K562 (cell line): ENCODE measurements at regions not wholly inside any gene's neighbourhood (a gene's known extent, or its start where the extent isn't known, plus 50 kb on each side); places are given as distances from the start of the nearest gene placed in this dataset.

ENCODE experiments used
- EGR1 ChIP-seq: fragments of 450-650 bp; conservative IDR thresholded peaks from 2 replicates; pipeline ENCODE4 v1.6.1; 2017; ENCODE audit warnings: mild to moderate bottlenecking
- POLR2B ChIP-seq: fragments of 450-650 bp; IDR thresholded peaks from 2 replicates; pipeline ENCODE4 v1.6.1; 2018; ENCODE audit warnings: low read depth; ENCODE audit not compliant: partially characterized antibody
- TAF1 ChIP-seq: IDR thresholded peaks from 2 replicates; pipeline ENCODE4 v1.6.1; 2011; ENCODE audit warnings: mild to moderate bottlenecking, low read length, moderate library complexity; ENCODE audit not compliant: insufficient read depth, control insufficient read depth, severe bottlenecking; ENCODE audit errors: extremely low read depth
- VEZF1 ChIP-seq: fragments of 200-800 bp; sonication (Bioruptor generic); IDR thresholded peaks from 2 replicates; pipeline ENCODE4 v1.6.1; 2017; ENCODE audit warnings: missing genetic modification characterization, missing compliant biosample characterization
- TF ChIP-seq, protein P1 (sequence below): fragments of 450-650 bp; IDR thresholded peaks from 2 replicates; pipeline ENCODE4 v1.6.1; 2017; ENCODE audit warnings: mild to moderate bottlenecking, moderate library complexity

DNA sequence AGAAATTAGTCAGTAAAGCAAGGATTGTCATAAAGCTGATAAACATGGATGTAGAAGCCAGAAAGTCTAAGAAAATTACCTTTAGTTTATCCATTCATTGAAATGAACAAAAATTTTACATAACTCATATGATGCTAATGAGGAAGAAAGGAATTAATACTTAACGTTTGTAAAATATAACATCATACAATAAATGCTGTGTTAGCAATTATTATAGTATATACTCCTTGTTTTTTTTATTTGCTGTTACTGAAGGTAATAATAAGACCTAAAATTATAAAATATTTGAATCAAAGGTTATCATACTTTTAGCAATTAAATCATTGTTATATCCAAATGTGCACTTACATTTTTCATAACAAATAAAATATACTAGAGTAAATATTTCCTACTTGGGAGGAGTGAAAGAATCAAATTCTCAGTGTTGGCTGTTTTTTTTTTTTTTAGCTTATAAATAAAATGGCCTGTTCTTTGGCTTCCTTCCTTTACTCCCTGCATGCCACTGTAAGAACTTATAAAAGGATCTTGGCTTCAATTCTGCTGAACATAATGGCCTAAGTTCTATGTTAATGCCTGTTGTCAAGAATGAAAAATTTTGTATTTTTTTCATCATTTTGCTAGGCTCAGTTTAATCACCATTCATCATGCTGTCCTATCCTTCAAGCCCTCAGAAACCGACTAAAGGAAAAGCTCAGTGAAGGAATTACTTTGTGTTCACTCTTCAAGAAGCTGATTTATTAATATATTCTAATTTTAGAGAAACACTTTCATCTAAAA lies 167.4 kb upstream of the SLITRK1 start:
- TF ChIP-seq VEZF1 (CRISPR knock-in tag) (no peak), POLR2B (no peak), EGR1 (no peak), TAF1 (no peak)
- TF ChIP-seq, protein P1, sequence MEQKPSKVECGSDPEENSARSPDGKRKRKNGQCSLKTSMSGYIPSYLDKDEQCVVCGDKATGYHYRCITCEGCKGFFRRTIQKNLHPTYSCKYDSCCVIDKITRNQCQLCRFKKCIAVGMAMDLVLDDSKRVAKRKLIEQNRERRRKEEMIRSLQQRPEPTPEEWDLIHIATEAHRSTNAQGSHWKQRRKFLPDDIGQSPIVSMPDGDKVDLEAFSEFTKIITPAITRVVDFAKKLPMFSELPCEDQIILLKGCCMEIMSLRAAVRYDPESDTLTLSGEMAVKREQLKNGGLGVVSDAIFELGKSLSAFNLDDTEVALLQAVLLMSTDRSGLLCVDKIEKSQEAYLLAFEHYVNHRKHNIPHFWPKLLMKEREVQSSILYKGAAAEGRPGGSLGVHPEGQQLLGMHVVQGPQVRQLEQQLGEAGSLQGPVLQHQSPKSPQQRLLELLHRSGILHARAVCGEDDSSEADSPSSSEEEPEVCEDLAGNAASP: no peak
